Ecto neural progenitor cell (in vitro differentiated cells): ENCODE measurements at regions not wholly inside any gene's neighbourhood (a gene's known extent, or its start where the extent isn't known, plus 50 kb on each side); places are given as distances from the start of the nearest gene placed in this dataset.
"Not testable (repeated sequence)": the region's sequence is repeated elsewhere in the genome, so short reads cannot be mapped to it uniquely, and the experiment has no call there.

Experiments
- DNase-seq: peaks from one replicate; pipeline ENCODE4 v3.0.0-alpha.2; 2018; ENCODE audit warnings: low spot score

GRCh38 chr2:192448881-192449280, 254.1 kb upstream of the TMEFF2 start:
- no peak for DNase-seq

- no peak for DNase-seq
Measured at GRCh38 chr2:192444286-192444838, 249.6 kb upstream of the TMEFF2 start.

- no peak for DNase-seq
Measured at GRCh38 chr2:192443831-192444230, 249.1 kb upstream of the TMEFF2 start.

GRCh38 chr2:192438239-192438638, 243.5 kb upstream of the TMEFF2 start:
- no peak for DNase-seq

- DNase-seq, result no peak
Measured at GRCh38 chr2:192437653-192438052, 242.9 kb upstream of the TMEFF2 start.

- no peak for DNase-seq
Measured at GRCh38 chr2:192424243-192424642, 229.5 kb upstream of the TMEFF2 start.

GRCh38 chr2:192419786-192420185, 225.1 kb upstream of the TMEFF2 start:
- no peak for DNase-seq

GRCh38 chr2:192416060-192416459, 221.3 kb upstream of the TMEFF2 start:
- no peak for DNase-seq

- DNase-seq, result no peak
Measured at GRCh38 chr2:192414794-192415193, 220.1 kb upstream of the TMEFF2 start.

GRCh38 chr2:192413812-192414681, 219.3 kb upstream of the TMEFF2 start:
- DNase-seq, result no peak

- DNase-seq, result not testable (repeated sequence)
Measured at GRCh38 chr2:192412866-192413265, 218.1 kb upstream of the TMEFF2 start.

GRCh38 chr2:192412394-192412793, 217.7 kb upstream of the TMEFF2 start:
- no peak for DNase-seq

GRCh38 chr2:192411755-192412154, 217.0 kb upstream of the TMEFF2 start:
- no peak for DNase-seq

- no peak for DNase-seq
Measured at GRCh38 chr2:192410319-192410718, 215.6 kb upstream of the TMEFF2 start.

- DNase-seq, result no peak
Measured at GRCh38 chr2:192407692-192408091, 213.0 kb upstream of the TMEFF2 start.

- no peak for DNase-seq
Measured at GRCh38 chr2:192398236-192398635, 203.5 kb upstream of the TMEFF2 start.

GRCh38 chr2:192394605-192395004, 199.9 kb upstream of the TMEFF2 start:
- DNase-seq, result no peak

GRCh38 chr2:192391041-192391440, 196.3 kb upstream of the TMEFF2 start:
- DNase-seq, result no peak

GRCh38 chr2:192390401-192390800, 195.7 kb upstream of the TMEFF2 start:
- DNase-seq, result no peak

- not testable (repeated sequence) for DNase-seq
Measured at GRCh38 chr2:192384191-192384590, 189.5 kb upstream of the TMEFF2 start.

GRCh38 chr2:192381082-192381481, 186.3 kb upstream of the TMEFF2 start:
- DNase-seq, result no peak

- no peak for DNase-seq
Measured at GRCh38 chr2:192379736-192380135, 185.0 kb upstream of the TMEFF2 start.

GRCh38 chr2:192377173-192377572, 182.4 kb upstream of the TMEFF2 start:
- DNase-seq, result no peak

- DNase-seq, result no peak
Measured at GRCh38 chr2:192373754-192374153, 179.0 kb upstream of the TMEFF2 start.
